B cell (primary cell): ENCODE measurements at regions not wholly inside any gene's neighbourhood (a gene's known extent, or its start where the extent isn't known, plus 50 kb on each side); places are given as distances from the start of the nearest gene placed in this dataset.

Source experiments
- ATAC-seq: fragments of 200-7000 bp; cut with Tn5 transposase; one replicate; pipeline ENCODE4 v1.10.0; 2021; ENCODE audit warnings: low read depth, mild to moderate bottlenecking, moderate number of reproducible peaks, moderate library complexity
- CTCF ChIA-PET: fragments of 350-600 bp; sonication (Branson Sonifier 250); formaldehyde crosslinking; loops from one replicate; lab custom pipeline; 2021; ENCODE audit warnings: antibody characterized with exemption, inconsistent platforms; lab: Charles Lee
- POLR2A ChIA-PET: fragments of 350-600 bp; sonication (Branson Sonifier 250); formaldehyde crosslinking; loops from one replicate; lab custom pipeline; 2021; ENCODE audit warnings: antibody characterized with exemption; lab: Charles Lee
- DNase-seq: peaks from one replicate; pipeline ENCODE4 v3.0.0; 2013
- H2AFZ ChIP-seq: 2 replicates; pipeline ENCODE4 v1.6.1; 2012; ENCODE audit warnings: mild to moderate bottlenecking, low read depth, low read length; ENCODE audit not compliant: insufficient read depth, poor library complexity, severe bottlenecking
- H3K27ac ChIP-seq, 2 donors: 1 replicate in 1 of 2; 2 replicates in 1 of 2; pipeline ENCODE4 v1.5.1; 2012 to 2013; ENCODE audit warnings: low read length in 2 of 2, mild to moderate bottlenecking in 2 of 2, moderate library complexity in 1 of 2
- H3K27me3 ChIP-seq, 4 experiments: fragments of 200-600 bp in 1 of 4; sonication (generic) in 1 of 4; replicated peaks in 1 of 4; 1 replicate in 2 of 4; 2 replicates in 2 of 4; pipeline versions ENCODE4 v1.6.1 to v1.7.0; 2013 to 2016; ENCODE audit warnings: low read length in 3 of 4, mild to moderate bottlenecking in 2 of 4, mixed read lengths in 1 of 4, moderate library complexity in 1 of 4; ENCODE audit not compliant: insufficient read depth in 4 of 4, control insufficient read depth in 3 of 4; ENCODE audit errors: control extremely low read depth in 1 of 4
- H3K36me3 ChIP-seq, 2 experiments: replicated peaks in 1 of 2; 1 replicate in 1 of 2; 2 replicates in 1 of 2; pipeline versions ENCODE4 v1.6.1 to v1.7.1; 2013; ENCODE audit warnings: low read length in 1 of 2; ENCODE audit not compliant: insufficient read depth in 2 of 2, control insufficient read depth in 1 of 2; ENCODE audit errors: control extremely low read depth in 1 of 2, extremely low read depth in 1 of 2
- H3K4me1 ChIP-seq, 2 donors: fragments of 200-600 bp in 1 of 2; sonication (generic) in 1 of 2; 1 replicate in 1 of 2; 2 replicates in 1 of 2; pipeline versions ENCODE4 v1.5.1 to v1.6.1; 2013 to 2017; ENCODE audit warnings: low read length in 2 of 2; ENCODE audit not compliant: control insufficient read depth in 2 of 2, insufficient read depth in 2 of 2
- H3K4me2 ChIP-seq: replicated peaks from 2 replicates; pipeline ENCODE3; 2012; ENCODE audit warnings: mild to moderate bottlenecking, low read depth, low read length; ENCODE audit not compliant: poor library complexity, severe bottlenecking
- H3K4me3 ChIP-seq, 5 experiments: fragments of 200-600 bp in 1 of 5; sonication (generic) in 1 of 5; 1 replicate in 3 of 5; 2 replicates in 2 of 5; pipeline versions ENCODE4 v1.5.1 to v1.7.0; 2011 to 2016; ENCODE audit warnings: low read length in 4 of 5, mild to moderate bottlenecking in 4 of 5, low read depth in 2 of 5, control low read depth in 1 of 5, moderate library complexity in 1 of 5; ENCODE audit not compliant: insufficient read depth in 1 of 5; ENCODE audit errors: control extremely low read depth in 1 of 5, extremely low read depth in 1 of 5
- H3K79me2 ChIP-seq: fragments of 200-600 bp; sonication (generic); one replicate; pipeline ENCODE4 v1.6.0; 2016; ENCODE audit warnings: low read length; ENCODE audit not compliant: control insufficient read depth, insufficient read depth
- H3K9ac ChIP-seq: fragments of 200-600 bp; sonication (generic); 2 replicates; pipeline ENCODE4 v1.6.1; 2017; ENCODE audit warnings: mild to moderate bottlenecking, low read length, moderate library complexity
- H3K9me3 ChIP-seq, 3 donors: one replicate each; pipeline versions ENCODE4 v1.6.1 to v1.7.1; 2013; ENCODE audit warnings: low read length in 2 of 3; ENCODE audit not compliant: control insufficient read depth in 2 of 3, insufficient read depth in 1 of 3; ENCODE audit errors: control extremely low read depth in 1 of 3
- H4K20me1 ChIP-seq: 2 replicates; pipeline ENCODE4 v1.6.0; 2012; ENCODE audit warnings: mild to moderate bottlenecking, low read length; ENCODE audit not compliant: insufficient read depth, control insufficient read depth, poor library complexity, severe bottlenecking
- H3K27ac Mint-ChIP-seq: one replicate; pipeline ENCODE4 v1.8.0; 2021; ENCODE audit warnings: mixed read lengths
- H3K27me3 Mint-ChIP-seq: one replicate; pipeline ENCODE4 v1.8.0; 2021; ENCODE audit warnings: mixed read lengths
- H3K4me1 Mint-ChIP-seq: one replicate; pipeline ENCODE4 v1.8.0; 2021; ENCODE audit warnings: mixed read lengths
- H3K4me3 Mint-ChIP-seq: one replicate; pipeline ENCODE4 v1.8.0; 2021; ENCODE audit warnings: mixed read lengths
- H3K9me3 Mint-ChIP-seq: one replicate; pipeline ENCODE4 v1.8.0; 2022; ENCODE audit warnings: mixed read lengths; ENCODE audit not compliant: insufficient read depth
- CTCF ChIP-seq: fragments of 200-600 bp; IDR thresholded peaks from one replicate; pipeline ENCODE4 v1.8.0; 2022; ENCODE audit warnings: antibody characterized with exemption, mild to moderate bottlenecking
- EZH2 ChIP-seq: IDR thresholded peaks from 2 replicates; pipeline ENCODE4 v1.6.1; 2012; ENCODE audit warnings: borderline replicate concordance, low read depth, mild to moderate bottlenecking, moderate library complexity, low read length; ENCODE audit not compliant: insufficient read depth, poor library complexity, severe bottlenecking
- WGBS: methylation state at CpG from one replicate; pipeline ENCODE4 v1.1.5; 2013; ENCODE audit warnings: missing lambda C conversion rate; ENCODE audit not compliant: insufficient coverage; 5-methylcytosine and 5-hydroxymethylcytosine counted together
- intact Hi-C: fragments of 100-400 bp; cut with micrococcal nuclease; formaldehyde crosslinking; loops from one replicate; pipeline ENCODE4 v1.10.0; 2022

- no peak overlapping the region for H3K9ac ChIP-seq
- DNase-seq (no peak), ATAC-seq (no peak)
- no peak overlapping the region for H3K4me2 ChIP-seq
- H3K4me3 Mint-ChIP-seq = no peak overlapping the region
- ChIA-PET CTCF (no interaction called here), POLR2A (no interaction called here)
- no peak overlapping the region for H2AFZ ChIP-seq
- H3K4me1 ChIP-seq = no peaks in the 10 kb centered on the region
- no peak overlapping the region for H3K27ac Mint-ChIP-seq
- no peak overlapping the region for H3K27ac ChIP-seq
- no peaks in the 10 kb centered on the region for H3K79me2 ChIP-seq
- H3K27me3 Mint-ChIP-seq = no peaks in the 10 kb centered on the region
- no CpG with 5 or more reads among the region's 2 CpGs for WGBS
- H3K27me3 ChIP-seq = no peaks in the 10 kb centered on the region
- no peaks in the 10 kb centered on the region for H3K36me3 ChIP-seq
- no peaks in the 10 kb centered on the region for H3K9me3 ChIP-seq
- peaks cover 5% of the 10 kb centered on the region for H3K9me3 Mint-ChIP-seq
- no peak overlapping the region for H3K4me3 ChIP-seq
- no peaks in the 10 kb centered on the region for H4K20me1 ChIP-seq
- no peak for TF ChIP-seq CTCF
- TF ChIP-seq EZH2 = no peak
- H3K4me1 Mint-ChIP-seq = no peaks in the 10 kb centered on the region
- intact Hi-C loops = no loop called here
Observed at GRCh38 chr7:89661876-89662275, 492.4 kb upstream of the STEAP1 start.

GRCh38 chr7:89666136-89666835 lies 488.0 kb upstream of the STEAP1 start:
- H3K4me3 ChIP-seq = no peak overlapping the region
- CTCF ChIA-PET = no interaction called here
- no peaks in the 10 kb centered on the region for H3K36me3 ChIP-seq
- TF ChIP-seq CTCF = no peak
- no peak for TF ChIP-seq EZH2
- no peaks in the 10 kb centered on the region for H4K20me1 ChIP-seq
- POLR2A ChIA-PET = no interaction called here
- peaks cover 4% of the 10 kb centered on the region for H3K9me3 Mint-ChIP-seq
- no peak overlapping the region for H3K9ac ChIP-seq
- 79% methylated on average over 2 of the region's 4 CpGs for whole genome bisulfite sequencing
- H3K4me2 ChIP-seq = no peak overlapping the region
- no peaks in the 10 kb centered on the region for H3K4me1 ChIP-seq
- H2AFZ ChIP-seq = no peak overlapping the region
- no peaks in the 10 kb centered on the region for H3K27me3 ChIP-seq
- no peak for ATAC-seq
- H3K9me3 ChIP-seq = no peaks in the 10 kb centered on the region
- intact Hi-C loops = no loop called here
- H3K27me3 Mint-ChIP-seq = no peaks in the 10 kb centered on the region
- H3K4me3 Mint-ChIP-seq = no peak overlapping the region
- H3K4me1 Mint-ChIP-seq = no peaks in the 10 kb centered on the region
- H3K27ac ChIP-seq = no peak overlapping the region
- no peak for DNase-seq
- H3K79me2 ChIP-seq = no peaks in the 10 kb centered on the region
- H3K27ac Mint-ChIP-seq = no peak overlapping the region
